ENCODE measurements at regions not wholly inside any gene's neighbourhood (a gene's known extent, or its start where the extent isn't known, plus 50 kb on each side); places are given as distances from the start of the nearest gene placed in this dataset.

- H3K4me1 Mint-ChIP-seq (ENCODE audit: low read depth in 2 of 2) = no peaks in the 10 kb centered on the region
- ATAC-seq = no peak
- no peak overlapping the region for H3K27ac Mint-ChIP-seq
- DNase-seq (ENCODE audit: low spot score) = no peak
- no peak overlapping the region for H3K4me3 Mint-ChIP-seq
- H3K36me3 Mint-ChIP-seq = peaks cover 13% of the 10 kb centered on the region
- H3K9me3 Mint-ChIP-seq = peaks cover 7% of the 10 kb centered on the region
- no peaks in the 10 kb centered on the region for H3K27me3 Mint-ChIP-seq
Observed at GRCh38 chr20:22905658-22906057, 129.5 kb upstream of the SSTR4 start.

DNA sequence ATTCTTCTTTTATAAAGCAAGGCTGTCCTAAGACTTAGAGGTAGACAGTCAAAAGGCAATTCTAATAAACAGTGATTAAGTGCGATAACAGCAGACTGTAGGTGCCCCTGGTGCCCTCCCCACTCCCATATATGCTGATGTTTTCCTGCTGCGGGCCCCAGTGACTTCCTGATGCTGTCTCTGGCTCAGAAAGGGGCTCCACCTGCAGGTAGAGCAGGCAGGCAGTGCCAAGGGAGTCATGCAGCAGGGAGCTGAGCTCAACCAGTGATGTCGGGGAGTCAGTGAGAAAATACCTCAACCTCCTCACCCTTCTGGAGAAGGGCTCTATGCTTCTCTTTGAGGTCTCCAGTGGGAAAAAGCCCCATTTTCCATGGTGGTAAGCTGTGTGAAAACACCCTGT, 126.7 kb upstream of the SSTR4 start:
- no peaks in the 10 kb centered on the region for H3K27me3 Mint-ChIP-seq
- DNase-seq (ENCODE audit: low spot score) (no peak), ATAC-seq (no peak)
- H3K9me3 Mint-ChIP-seq = no peaks in the 10 kb centered on the region
- no peaks in the 10 kb centered on the region for H3K36me3 Mint-ChIP-seq
- H3K4me1 Mint-ChIP-seq (ENCODE audit: low read depth in 2 of 2) = no peaks in the 10 kb centered on the region
- no peak overlapping the region for H3K4me3 Mint-ChIP-seq
- H3K27ac Mint-ChIP-seq = no peak overlapping the region

- H3K36me3 Mint-ChIP-seq = no peaks in the 10 kb centered on the region
- DNase-seq (ENCODE audit: low spot score) = no peak
- H3K27me3 Mint-ChIP-seq = peaks cover 0 to 1% of the 10 kb centered on the region in 2 donors
- no peak overlapping the region for H3K4me3 Mint-ChIP-seq
- no peaks in the 10 kb centered on the region for H3K9me3 Mint-ChIP-seq
- no peak for ATAC-seq
- H3K4me1 Mint-ChIP-seq (ENCODE audit: low read depth in 2 of 2) = no peaks in the 10 kb centered on the region
- no peak overlapping the region for H3K27ac Mint-ChIP-seq
Observed at GRCh38 chr20:22908944-22909343, 126.2 kb upstream of the SSTR4 start.

DNA sequence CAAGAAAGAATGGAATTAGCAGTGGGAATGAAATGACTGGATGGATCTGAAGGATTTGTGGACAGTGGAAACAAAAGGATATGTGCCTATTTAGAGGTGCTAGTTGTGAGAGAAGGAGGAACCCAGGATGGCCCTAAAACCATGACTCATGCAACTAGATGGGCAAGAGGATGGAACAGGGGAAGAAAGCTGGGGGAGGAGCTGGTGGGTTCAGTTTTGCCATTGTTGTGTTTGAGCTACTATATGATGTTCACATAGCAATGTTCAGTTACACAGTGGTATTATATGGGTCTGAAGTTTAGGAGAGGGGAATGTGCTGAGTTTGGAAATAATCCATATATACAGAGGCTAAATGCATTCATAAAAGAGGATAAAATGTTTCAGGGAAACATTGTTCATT, 125.7 kb upstream of the SSTR4 start:
- H3K4me1 Mint-ChIP-seq (ENCODE audit: low read depth in 2 of 2) = no peaks in the 10 kb centered on the region
- DNase-seq (ENCODE audit: low spot score) (no peak), ATAC-seq (no peak)
- no peak overlapping the region for H3K27ac Mint-ChIP-seq
- no peak overlapping the region for H3K4me3 Mint-ChIP-seq
- H3K36me3 Mint-ChIP-seq = no peaks in the 10 kb centered on the region
- peaks cover 0 to 2% of the 10 kb centered on the region in 2 donors for H3K27me3 Mint-ChIP-seq
- no peaks in the 10 kb centered on the region for H3K9me3 Mint-ChIP-seq

DNA sequence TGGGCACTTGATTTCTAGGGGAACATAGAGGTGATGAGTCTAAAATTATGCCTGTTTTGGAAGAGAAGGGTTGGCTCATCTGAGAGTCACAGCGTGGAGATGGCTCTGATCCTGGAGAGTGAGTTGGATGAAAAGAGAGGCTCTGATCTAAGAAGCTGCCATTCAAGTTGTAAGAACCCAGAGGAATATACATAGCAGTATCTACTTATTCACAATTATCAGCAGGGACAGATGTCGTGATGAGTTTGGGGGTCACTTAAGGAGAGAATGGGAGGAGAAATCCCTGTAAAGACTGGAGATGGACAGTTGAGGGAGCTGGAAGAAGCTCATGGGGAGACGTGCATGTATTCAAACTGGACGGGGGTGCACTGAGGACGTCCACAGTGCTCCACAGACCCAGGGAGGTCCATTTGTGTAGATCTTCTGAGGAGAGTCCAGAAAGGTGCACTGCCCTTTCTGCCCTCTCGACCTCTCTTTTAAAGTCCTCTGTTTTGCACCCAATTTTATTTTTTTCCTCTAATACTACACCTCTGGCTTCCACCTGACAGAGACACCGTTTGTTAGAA, 124.7 kb upstream of the SSTR4 start:
- H3K4me1 Mint-ChIP-seq (ENCODE audit: low read depth in 2 of 2) = no peaks in the 10 kb centered on the region
- ATAC-seq (no peak), DNase-seq (ENCODE audit: low spot score) (no peak)
- H3K9me3 Mint-ChIP-seq = no peaks in the 10 kb centered on the region
- no peak overlapping the region for H3K4me3 Mint-ChIP-seq
- H3K27me3 Mint-ChIP-seq = peaks cover 2 to 4% of the 10 kb centered on the region in 2 donors
- H3K27ac Mint-ChIP-seq = no peak overlapping the region
- no peaks in the 10 kb centered on the region for H3K36me3 Mint-ChIP-seq

DNA sequence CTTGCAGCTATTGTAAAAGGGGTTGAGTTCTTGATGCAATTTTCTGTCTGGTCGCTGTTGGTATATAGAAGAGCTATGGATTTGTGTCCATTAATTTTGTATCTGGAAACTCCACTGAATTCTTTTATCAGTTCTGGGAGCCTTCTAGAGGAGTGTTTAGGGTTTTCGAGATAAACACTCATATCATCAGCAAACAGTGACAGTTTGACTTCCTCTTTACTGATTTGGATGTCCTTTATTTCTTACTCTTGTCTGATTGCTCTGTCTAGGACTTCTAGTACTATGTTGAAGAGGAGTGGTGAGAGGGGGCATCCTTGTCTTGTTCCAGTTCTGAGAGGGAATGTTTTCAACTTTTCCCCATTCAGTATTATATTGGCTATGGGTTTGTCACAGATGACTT, 120.8 kb upstream of the SSTR4 start:
- peaks cover 5 to 15% of the 10 kb centered on the region in 2 donors for H3K27me3 Mint-ChIP-seq
- no peak overlapping the region for H3K4me3 Mint-ChIP-seq
- H3K4me1 Mint-ChIP-seq (ENCODE audit: low read depth in 2 of 2) = no peaks in the 10 kb centered on the region
- H3K36me3 Mint-ChIP-seq = no peaks in the 10 kb centered on the region
- DNase-seq (ENCODE audit: low spot score) (no peak), ATAC-seq (no peak)
- H3K27ac Mint-ChIP-seq = no peak overlapping the region
- no peaks in the 10 kb centered on the region for H3K9me3 Mint-ChIP-seq

DNA sequence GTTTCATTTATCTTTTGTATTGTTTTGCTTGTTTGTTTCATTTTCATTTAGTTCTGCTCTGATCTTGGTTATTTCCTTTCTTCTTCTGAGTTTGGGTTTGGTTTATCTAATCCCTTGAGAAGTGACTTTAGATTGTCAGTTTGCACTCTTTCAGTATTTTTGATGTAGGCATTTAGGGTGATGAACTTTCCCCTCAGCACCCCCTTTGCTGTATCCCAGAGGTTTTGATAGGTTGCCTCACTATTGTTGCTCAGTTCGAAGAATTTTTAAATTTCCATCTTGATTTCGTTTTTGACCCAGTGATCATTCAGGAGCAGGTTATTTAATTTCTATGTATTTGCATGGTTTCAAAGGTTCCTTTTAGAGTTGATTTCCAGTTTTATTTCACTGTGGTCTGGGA, 119.6 kb upstream of the SSTR4 start:
- H3K4me1 Mint-ChIP-seq (ENCODE audit: low read depth in 2 of 2) = no peaks in the 10 kb centered on the region
- no peaks in the 10 kb centered on the region for H3K9me3 Mint-ChIP-seq
- ATAC-seq (no peak), DNase-seq (ENCODE audit: low spot score) (no peak)
- no peak overlapping the region for H3K4me3 Mint-ChIP-seq
- peaks cover 5 to 17% of the 10 kb centered on the region in 2 donors for H3K27me3 Mint-ChIP-seq
- no peaks in the 10 kb centered on the region for H3K36me3 Mint-ChIP-seq
- no peak overlapping the region for H3K27ac Mint-ChIP-seq

- no peak for ATAC-seq
- Mint-ChIP-seq H3K36me3 (no peaks in the 10 kb centered on the region), H3K9me3 (no peaks in the 10 kb centered on the region)
Observed at GRCh38 chr20:22916021-22916842, 118.9 kb upstream of the SSTR4 start.

DNA sequence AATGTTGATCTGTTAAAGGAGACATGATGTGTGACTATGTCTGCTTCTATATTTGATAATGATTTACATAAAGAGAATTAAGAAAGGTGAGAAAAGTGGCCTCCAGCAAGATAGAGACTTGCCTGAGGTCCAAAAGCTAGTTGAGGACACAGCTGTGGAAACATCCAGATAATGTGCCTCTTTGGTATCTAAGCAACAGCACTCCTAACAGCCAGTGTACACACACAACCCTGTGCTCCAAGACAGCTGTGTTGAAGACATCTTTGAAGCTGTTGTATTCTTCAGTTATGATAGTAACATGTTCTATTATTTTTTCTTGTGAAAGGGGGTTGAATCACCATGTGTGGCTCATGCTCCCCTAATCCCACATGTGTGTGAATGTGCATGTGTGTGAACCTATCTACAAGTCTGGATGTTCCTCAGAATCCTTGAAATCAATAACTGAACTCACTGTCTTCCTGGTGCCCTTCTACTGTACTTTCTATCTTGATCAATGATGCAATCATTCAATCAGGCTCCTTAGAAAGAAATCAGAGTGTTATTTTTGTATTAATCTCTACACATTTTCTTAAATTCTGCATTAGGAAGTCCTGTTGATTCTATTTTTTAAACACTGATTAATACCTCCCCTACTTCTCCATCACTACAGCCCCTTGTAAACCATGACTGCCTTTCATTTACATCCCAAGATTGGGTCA, 116.7 kb upstream of the SSTR4 start:
- DNase-seq (ENCODE audit: low spot score) (no peak), ATAC-seq (no peak)
- Mint-ChIP-seq H3K4me3 (no peak overlapping the region), H3K9me3 (no peaks in the 10 kb centered on the region), H3K27ac (no peak overlapping the region), H3K36me3 (no peaks in the 10 kb centered on the region), H3K27me3 (peaks cover 5 to 22% of the 10 kb centered on the region in 2 donors), H3K4me1 (ENCODE audit: low read depth in 2 of 2) (no peaks in the 10 kb centered on the region)

More at GRCh38 chr20:22916021-22916842, 118.9 kb upstream of the SSTR4 start:
- H3K27ac Mint-ChIP-seq = no peak overlapping the region
- no peaks in the 10 kb centered on the region for H3K4me1 Mint-ChIP-seq (ENCODE audit: low read depth in 2 of 2)
- DNase-seq (ENCODE audit: low spot score) = no peak
- peaks cover 5 to 19% of the 10 kb centered on the region in 2 donors for H3K27me3 Mint-ChIP-seq
- H3K4me3 Mint-ChIP-seq = no peak overlapping the region

DNA sequence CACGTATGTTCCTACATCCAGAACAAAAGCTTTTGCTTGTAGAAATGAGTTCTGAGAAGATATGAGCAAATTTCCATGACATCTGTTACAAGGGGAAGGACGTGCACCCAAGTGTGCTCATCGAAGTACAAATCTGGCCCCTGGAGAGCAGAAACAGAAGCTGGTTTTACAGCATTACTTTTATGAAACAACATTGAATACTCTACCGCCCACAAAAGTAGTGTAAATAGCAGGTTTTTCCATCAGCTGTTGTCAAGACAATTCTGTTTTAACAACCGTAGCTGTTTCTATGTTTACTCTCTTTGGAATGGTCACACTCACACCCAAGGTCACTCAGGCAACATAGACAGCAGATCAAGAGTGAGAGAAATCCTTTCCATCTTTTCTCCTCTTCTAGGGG, 114.2 kb upstream of the SSTR4 start:
- Mint-ChIP-seq H3K4me3 (no peak overlapping the region), H3K4me1 (ENCODE audit: low read depth in 2 of 2) (no peaks in the 10 kb centered on the region), H3K27me3 (peaks cover 9 to 21% of the 10 kb centered on the region in 2 donors), H3K9me3 (no peaks in the 10 kb centered on the region), H3K27ac (no peak overlapping the region), H3K36me3 (no peaks in the 10 kb centered on the region)
- no peak for DNase-seq (ENCODE audit: low spot score)
- ATAC-seq = no peak

- no peaks in the 10 kb centered on the region for H3K4me1 Mint-ChIP-seq (ENCODE audit: low read depth in 2 of 2)
- H3K27me3 Mint-ChIP-seq = peaks cover 11 to 21% of the 10 kb centered on the region in 2 donors
- DNase-seq (ENCODE audit: low spot score) (no peak), ATAC-seq (no peak)
- no peak overlapping the region for H3K27ac Mint-ChIP-seq
- no peaks in the 10 kb centered on the region for H3K9me3 Mint-ChIP-seq
- H3K36me3 Mint-ChIP-seq = no peaks in the 10 kb centered on the region
- no peak overlapping the region for H3K4me3 Mint-ChIP-seq
Observed at GRCh38 chr20:22921595-22922421, 113.3 kb upstream of the SSTR4 start.

DNA sequence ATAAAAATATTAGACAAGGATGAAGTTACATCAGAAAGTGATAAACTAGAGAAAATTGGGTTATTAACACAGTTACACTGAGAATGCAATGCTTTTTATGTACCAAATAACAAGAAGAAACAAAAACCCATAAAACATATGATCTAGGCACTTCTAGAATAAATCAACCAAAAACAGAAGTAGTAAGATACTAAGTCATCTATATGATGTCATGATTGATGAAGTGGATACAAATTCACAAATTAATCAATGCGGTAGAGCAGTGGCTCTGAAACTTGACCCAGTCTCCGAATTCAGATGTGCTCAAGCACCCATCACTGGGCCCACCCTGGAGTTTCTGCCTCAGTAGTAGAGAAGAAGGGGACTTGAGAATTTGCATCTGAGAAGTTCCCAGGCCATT, 112.1 kb upstream of the SSTR4 start:
- Mint-ChIP-seq H3K27me3 (peaks cover 9 to 29% of the 10 kb centered on the region in 2 donors), H3K27ac (no peak overlapping the region), H3K4me1 (ENCODE audit: low read depth in 2 of 2) (no peaks in the 10 kb centered on the region), H3K9me3 (no peaks in the 10 kb centered on the region), H3K4me3 (no peak overlapping the region), H3K36me3 (no peaks in the 10 kb centered on the region)
- DNase-seq (ENCODE audit: low spot score) (no peak), ATAC-seq (no peak)

DNA sequence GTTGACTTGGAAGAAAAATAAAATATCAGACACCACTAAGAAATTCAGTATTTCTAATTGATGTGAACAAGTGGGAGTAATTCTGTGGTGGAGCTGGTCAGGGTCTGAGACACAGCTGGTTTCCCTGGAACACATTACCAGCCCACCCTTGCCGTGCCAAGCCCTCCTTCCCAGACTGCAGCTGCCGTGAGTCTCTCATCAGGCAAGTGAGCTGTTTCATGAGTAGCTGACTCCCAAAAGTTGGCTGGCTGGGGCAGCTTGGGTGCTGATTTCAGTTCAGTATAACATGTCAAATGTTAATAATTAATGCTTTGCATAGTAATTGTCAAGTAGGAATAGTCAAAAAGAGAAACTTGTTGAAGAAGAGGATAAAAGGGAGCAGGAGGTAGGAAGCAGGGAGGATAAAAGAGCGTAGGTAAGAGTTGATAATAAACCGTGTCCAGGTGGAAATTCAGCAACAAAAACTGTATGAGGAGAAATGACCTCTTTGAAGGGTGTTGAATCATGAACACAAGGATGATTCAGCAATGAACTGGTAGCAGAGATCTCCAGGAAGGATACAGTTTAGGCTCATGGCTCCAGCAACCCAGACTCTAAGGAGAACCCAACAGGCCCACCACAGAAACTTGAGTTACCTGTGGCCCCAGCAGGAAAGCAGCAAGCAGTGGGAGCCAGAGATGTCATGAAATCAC, 110.9 kb upstream of the SSTR4 start:
- ATAC-seq (no peak), DNase-seq (ENCODE audit: low spot score) (no peak)
- no peak overlapping the region for H3K27ac Mint-ChIP-seq
- H3K36me3 Mint-ChIP-seq = no peaks in the 10 kb centered on the region
- H3K9me3 Mint-ChIP-seq = no peaks in the 10 kb centered on the region
- H3K27me3 Mint-ChIP-seq = peaks cover 8 to 23% of the 10 kb centered on the region in 2 donors
- no peak overlapping the region for H3K4me3 Mint-ChIP-seq
- no peaks in the 10 kb centered on the region for H3K4me1 Mint-ChIP-seq (ENCODE audit: low read depth in 2 of 2)

Measured in natural killer cell treated with Interleukin-12 subunit alpha and Interleukin-12 subunit beta and Interleukin-15 and Interleukin-18, amount 100 ng/mL, for 72 hours (primary cell).